ENCODE measurements at regions not wholly inside any gene's neighbourhood (a gene's known extent, or its start where the extent isn't known, plus 50 kb on each side); places are given as distances from the start of the nearest gene placed in this dataset.

DNA sequence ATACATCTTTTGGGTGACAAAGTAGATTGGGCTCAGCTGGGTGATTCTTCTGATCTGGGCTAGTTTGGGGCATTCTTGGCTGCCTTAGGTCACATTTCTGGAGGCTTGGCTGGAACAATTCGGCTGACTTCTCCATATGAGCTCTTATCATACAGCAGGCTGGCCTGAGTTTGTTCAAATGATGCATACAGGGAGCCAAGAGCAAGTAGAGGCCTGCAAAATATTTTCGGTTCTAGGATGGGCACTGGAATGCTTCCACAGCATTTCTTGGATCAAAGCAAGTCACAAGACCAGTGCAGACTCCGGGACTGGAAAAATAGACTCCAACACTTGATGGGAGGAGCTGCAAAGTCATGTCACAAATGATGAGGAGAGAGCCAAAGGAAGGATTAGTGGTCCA, 98.4 kb downstream of the SCG2 start:
- no peak overlapping the region for H3K4me3 ChIP-seq (ENCODE audit: low read depth, low read length)
- no peaks in the 10 kb centered on the region for H3K27me3 ChIP-seq (ENCODE audit: insufficient read depth, low read depth, severe bottlenecking)
- peaks cover 3% of the 10 kb centered on the region for H3K9me3 ChIP-seq (ENCODE audit: severe bottlenecking)
- TF ChIP-seq, protein P1, sequence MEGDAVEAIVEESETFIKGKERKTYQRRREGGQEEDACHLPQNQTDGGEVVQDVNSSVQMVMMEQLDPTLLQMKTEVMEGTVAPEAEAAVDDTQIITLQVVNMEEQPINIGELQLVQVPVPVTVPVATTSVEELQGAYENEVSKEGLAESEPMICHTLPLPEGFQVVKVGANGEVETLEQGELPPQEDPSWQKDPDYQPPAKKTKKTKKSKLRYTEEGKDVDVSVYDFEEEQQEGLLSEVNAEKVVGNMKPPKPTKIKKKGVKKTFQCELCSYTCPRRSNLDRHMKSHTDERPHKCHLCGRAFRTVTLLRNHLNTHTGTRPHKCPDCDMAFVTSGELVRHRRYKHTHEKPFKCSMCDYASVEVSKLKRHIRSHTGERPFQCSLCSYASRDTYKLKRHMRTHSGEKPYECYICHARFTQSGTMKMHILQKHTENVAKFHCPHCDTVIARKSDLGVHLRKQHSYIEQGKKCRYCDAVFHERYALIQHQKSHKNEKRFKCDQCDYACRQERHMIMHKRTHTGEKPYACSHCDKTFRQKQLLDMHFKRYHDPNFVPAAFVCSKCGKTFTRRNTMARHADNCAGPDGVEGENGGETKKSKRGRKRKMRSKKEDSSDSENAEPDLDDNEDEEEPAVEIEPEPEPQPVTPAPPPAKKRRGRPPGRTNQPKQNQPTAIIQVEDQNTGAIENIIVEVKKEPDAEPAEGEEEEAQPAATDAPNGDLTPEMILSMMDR (IDR thresholded peaks at IDR 0.05; ENCODE audit: low read depth, low read length) = no peak
- no peak overlapping the region for H3K27ac ChIP-seq
- H3K36me3 ChIP-seq = no peaks in the 10 kb centered on the region
- no peak for DNase-seq

- TF ChIP-seq, protein P1 (IDR thresholded peaks at IDR 0.05; ENCODE audit: low read depth, low read length) = no peak
- Histone ChIP-seq H3K27ac (no peak overlapping the region), H3K36me3 (no peaks in the 10 kb centered on the region), H3K4me3 (ENCODE audit: low read depth, low read length) (no peak overlapping the region), H3K9me3 (ENCODE audit: severe bottlenecking) (peaks cover 3% of the 10 kb centered on the region), H3K27me3 (ENCODE audit: insufficient read depth, low read depth, severe bottlenecking) (no peaks in the 10 kb centered on the region)
- no peak for DNase-seq
These were observed 93.8 kb downstream of the SCG2 start for GRCh38 chr2:223508372-223508771.

DNA sequence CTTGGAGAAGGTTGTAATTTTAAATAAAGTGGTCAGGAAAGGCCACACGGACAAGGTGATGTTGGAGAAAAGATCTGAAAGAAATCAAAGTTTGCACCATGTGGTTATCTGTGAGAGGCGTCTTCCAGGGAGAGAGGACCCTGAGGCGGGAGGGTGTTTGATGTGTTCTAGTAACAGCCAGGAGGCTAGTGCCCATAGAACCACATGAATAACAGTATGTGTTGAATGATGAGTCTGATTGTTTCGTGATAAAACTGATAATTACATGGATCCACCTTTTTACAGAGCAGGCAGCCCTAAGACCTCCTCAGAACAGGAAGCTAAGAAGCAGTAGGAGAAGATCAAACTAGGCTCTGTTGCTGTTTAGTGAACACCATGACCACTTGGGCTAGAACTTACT, 91.4 kb downstream of the SCG2 start:
- H3K27ac ChIP-seq = no peak overlapping the region
- no peaks in the 10 kb centered on the region for H3K36me3 ChIP-seq
- TF ChIP-seq, protein P1 (IDR thresholded peaks at IDR 0.05; ENCODE audit: low read depth, low read length) = no peak
- no peak overlapping the region for H3K4me3 ChIP-seq (ENCODE audit: low read depth, low read length)
- H3K27me3 ChIP-seq (ENCODE audit: insufficient read depth, low read depth, severe bottlenecking) = no peaks in the 10 kb centered on the region
- H3K9me3 ChIP-seq (ENCODE audit: severe bottlenecking) = peaks cover 16% of the 10 kb centered on the region
- no peak for DNase-seq

- no peak overlapping the region for H3K27ac ChIP-seq
- no peak overlapping the region for H3K4me3 ChIP-seq (ENCODE audit: low read depth, low read length)
- no peak for DNase-seq
- peaks cover 16% of the 10 kb centered on the region for H3K9me3 ChIP-seq (ENCODE audit: severe bottlenecking)
- H3K27me3 ChIP-seq (ENCODE audit: insufficient read depth, low read depth, severe bottlenecking) = no peaks in the 10 kb centered on the region
- H3K36me3 ChIP-seq = no peaks in the 10 kb centered on the region
- TF ChIP-seq, protein P1 (IDR thresholded peaks at IDR 0.05; ENCODE audit: low read depth, low read length) = no peak
These were observed 91.0 kb downstream of the SCG2 start for GRCh38 chr2:223511168-223511567.

GRCh38 chr2:223513771-223514455, 88.2 kb downstream of the SCG2 start:
- Histone ChIP-seq H3K27me3 (ENCODE audit: insufficient read depth, low read depth, severe bottlenecking) (no peaks in the 10 kb centered on the region), H3K27ac (peak overlapping the region; percentile 73), H3K36me3 (no peaks in the 10 kb centered on the region), H3K9me3 (ENCODE audit: severe bottlenecking) (peaks cover 16% of the 10 kb centered on the region), H3K4me3 (ENCODE audit: low read depth, low read length) (no peak overlapping the region)
- TF ChIP-seq, protein P1 (IDR thresholded peaks at IDR 0.05; ENCODE audit: low read depth, low read length) = no peak
- no peak for DNase-seq

- TF ChIP-seq, protein P1 (IDR thresholded peaks at IDR 0.05; ENCODE audit: low read depth, low read length) = no peak
- H3K27ac ChIP-seq = no peak overlapping the region
- no peaks in the 10 kb centered on the region for H3K27me3 ChIP-seq (ENCODE audit: insufficient read depth, low read depth, severe bottlenecking)
- no peaks in the 10 kb centered on the region for H3K36me3 ChIP-seq
- no peak overlapping the region for H3K4me3 ChIP-seq (ENCODE audit: low read depth, low read length)
- peaks cover 9% of the 10 kb centered on the region for H3K9me3 ChIP-seq (ENCODE audit: severe bottlenecking)
- DNase-seq = no peak
These were observed 82.7 kb downstream of the SCG2 start for GRCh38 chr2:223519471-223519870.
